HL-60 (cell line): ENCODE measurements at regions not wholly inside any gene's neighbourhood (a gene's known extent, or its start where the extent isn't known, plus 50 kb on each side); places are given as distances from the start of the nearest gene placed in this dataset.

Source experiments
- DNase-seq, 2 experiments: peaks; one replicate each; pipeline ENCODE4 v3.0.0-alpha.2; 2010 to 2020; ENCODE audit warnings: low read depth in 1 of 2, low spot score in 1 of 2
- H3K27ac ChIP-seq: fragments of 250-450 bp; sonication (Bioruptor Pico); replicated peaks from 2 replicates; pipeline ENCODE4 v1.5.1; 2020; ENCODE audit warnings: mild to moderate bottlenecking, moderate library complexity
- H3K27me3 ChIP-seq: fragments of 250-450 bp; sonication (Bioruptor Pico); 2 replicates; pipeline ENCODE4 v1.5.1; 2021; ENCODE audit warnings: mild to moderate bottlenecking, moderate library complexity; ENCODE audit not compliant: insufficient read depth, poor library complexity, severe bottlenecking
- H3K4me3 ChIP-seq: replicated peaks from 2 replicates; pipeline ENCODE4 v1.5.1; 2011; ENCODE audit warnings: mild to moderate bottlenecking, control low read depth, low read length; ENCODE audit not compliant: insufficient read depth
- CTCF ChIP-seq: IDR thresholded peaks from one replicate; pipeline ENCODE4 v1.5.1; 2011; ENCODE audit warnings: low read length, control low read depth, inconsistent platforms; ENCODE audit not compliant: insufficient read depth
- GABPA ChIP-seq: IDR thresholded peaks from 2 replicates; pipeline ENCODE4 v1.6.1; 2012; ENCODE audit warnings: low read depth
- POLR2AphosphoS5 ChIP-seq: IDR thresholded peaks from 2 replicates; pipeline ENCODE4 v1.6.1; 2012; ENCODE audit warnings: low read depth
- REST ChIP-seq: IDR thresholded peaks from 2 replicates; pipeline ENCODE4 v1.6.1; 2012; ENCODE audit warnings: low read depth; ENCODE audit not compliant: insufficient replicate concordance
- SPI1 ChIP-seq: IDR thresholded peaks from 2 replicates; pipeline ENCODE4 v1.6.1; 2012; ENCODE audit warnings: low read depth, mild to moderate bottlenecking, borderline replicate concordance

- no peak overlapping the region for H3K4me3 ChIP-seq
- no peak for DNase-seq
- peaks cover 9% of the 10 kb centered on the region for H3K27me3 ChIP-seq
- TF ChIP-seq SPI1 (no peak), CTCF (no peak), GABPA (no peak), POLR2AphosphoS5 (no peak), REST (no peak)
- H3K27ac ChIP-seq: no peak overlapping the region
These were observed 62.1 kb upstream of the GALNT9 start for GRCh38 chr12:132391326-132392041.

- no peak overlapping the region for H3K4me3 ChIP-seq
- peaks cover 9% of the 10 kb centered on the region for H3K27me3 ChIP-seq
- H3K27ac ChIP-seq: no peak overlapping the region
- no peak for TF ChIP-seq SPI1
- no peak for DNase-seq
These were observed 61.1 kb upstream of the GALNT9 start for GRCh38 chr12:132390287-132391076.

- no peak overlapping the region for H3K4me3 ChIP-seq
- no peak for TF ChIP-seq SPI1
- TF ChIP-seq GABPA: no peak
- no peak for TF ChIP-seq REST
- no peak for TF ChIP-seq CTCF
- no peak for TF ChIP-seq POLR2AphosphoS5
- H3K27ac ChIP-seq: no peak overlapping the region
- DNase-seq: no peak
- peaks cover 16% of the 10 kb centered on the region for H3K27me3 ChIP-seq
These were observed 60.3 kb upstream of the GALNT9 start for GRCh38 chr12:132389526-132390286.

GRCh38 chr12:132389026-132389425 is 59.6 kb upstream of the GALNT9 start:
- no peak for DNase-seq
- Histone ChIP-seq H3K27ac (no peak overlapping the region), H3K4me3 (no peak overlapping the region), H3K27me3 (peaks cover 16% of the 10 kb centered on the region)
- no peak for TF ChIP-seq POLR2AphosphoS5
- TF ChIP-seq SPI1: no peak
- TF ChIP-seq GABPA: no peak
